ENCODE measurements at regions not wholly inside any gene's neighbourhood (a gene's known extent, or its start where the extent isn't known, plus 50 kb on each side); places are given as distances from the start of the nearest gene placed in this dataset.

- no peak overlapping the region for H3K14ac ChIP-seq (replicated peaks; ENCODE audit: low read depth, low read length)
- H3K23ac ChIP-seq (ENCODE audit: low read depth, low read length) = no peak overlapping the region
- H4K8ac ChIP-seq (ENCODE audit: low read depth in 2 of 2, low read length in 2 of 2) = no peak overlapping the region
- no peak overlapping the region for H2BK5ac ChIP-seq (ENCODE audit: low read depth, low read length, poor library complexity, severe bottlenecking)
- no TSS peak for BruUV-seq (replicated peaks)
- no peaks in the 10 kb centered on the region for H3K79me1 ChIP-seq (ENCODE audit: low read depth in 1 of 2, low read length in 2 of 2)
- no peak overlapping the region for H2AK5ac ChIP-seq (ENCODE audit: low read depth, low read length)
- no peak overlapping the region for H3K18ac ChIP-seq (ENCODE audit: low read depth, low read length)
- H3K27ac ChIP-seq (ENCODE audit: insufficient read depth, low read length) = no peak overlapping the region
- in situ Hi-C loops (cut with MboI; ENCODE audit: low sequenced_read_pairs) = no loop called here
- no peak overlapping the region for H3K4ac ChIP-seq (ENCODE audit: low read depth, low read length)
- H2BK120ac ChIP-seq (ENCODE audit: low read depth, low read length) = no peak overlapping the region
- H2AFZ ChIP-seq (replicated peaks; ENCODE audit: low read length, poor library complexity) = no peak overlapping the region
- H3K9me3 ChIP-seq (ENCODE audit: control insufficient read depth, insufficient read depth, low read length) = no peaks in the 10 kb centered on the region
- no peak overlapping the region for H3K4me2 ChIP-seq (ENCODE audit: low read depth, low read length)
- intact Hi-C loops (cut with micrococcal nuclease) = no loop called here
- dilution Hi-C loops (cut with HindIII; ENCODE audit: low sequenced_read_pairs, unreplicated experiment) = no loop called here
- no peak for DNase-seq
- H3K9ac ChIP-seq (ENCODE audit: low read depth, low read length) = no peak overlapping the region
- H3K4me3 ChIP-seq (ENCODE audit: insufficient read depth, low read depth, low read length) = no peak overlapping the region
- no peak overlapping the region for H4K5ac ChIP-seq (ENCODE audit: low read depth, low read length)
- no CpG with 5 or more reads among the region's 3 CpGs for WGBS, 2 experiments (ENCODE audit: extremely low coverage in 2 of 2, insufficient read length in 1 of 2)
- no peak overlapping the region for H2BK15ac ChIP-seq (ENCODE audit: low read depth, low read length)
- no peaks in the 10 kb centered on the region for H3K9me1 ChIP-seq (ENCODE audit: insufficient read depth, low read length)
- H2AK9ac ChIP-seq (replicated peaks; ENCODE audit: low read depth, low read length, poor library complexity) = no peak overlapping the region
- no peak overlapping the region for H3K56ac ChIP-seq (ENCODE audit: extremely low read depth, insufficient read depth, low read length)
- no peak overlapping the region for H2BK20ac ChIP-seq (ENCODE audit: low read depth, low read length)
- TF ChIP-seq RFX5 (IDR thresholded peaks at IDR 0.05; ENCODE audit: low read depth, low read length) (no peak), RCOR1 (IDR thresholded peaks at IDR 0.05; ENCODE audit: insufficient replicate concordance, low read length) (no peak), SMC3 (IDR thresholded peaks at IDR 0.05; ENCODE audit: low read depth, low read length) (no peak), RAD21 (IDR thresholded peaks at IDR 0.05; ENCODE audit: low read length) (no peak), BHLHE40 (IDR thresholded peaks at IDR 0.05; ENCODE audit: low read depth, low read length) (no peak), FOS (IDR thresholded peaks at IDR 0.05; ENCODE audit: low read depth, low read length) (no peak), ELK1 (IDR thresholded peaks at IDR 0.05; ENCODE audit: borderline replicate concordance, low read depth, low read length) (no peak), MAZ (IDR thresholded peaks at IDR 0.05; ENCODE audit: borderline replicate concordance, low read depth, low read length) (no peak), CHD1 (IDR thresholded peaks at IDR 0.05; ENCODE audit: low read depth, low read length) (no peak), MXI1 (IDR thresholded peaks at IDR 0.05; ENCODE audit: borderline replicate concordance, low read depth, low read length) (no peak), MAFK (IDR thresholded peaks at IDR 0.05; ENCODE audit: low read depth, low read length) (no peak), CEBPB (IDR thresholded peaks at IDR 0.05; ENCODE audit: low read depth, low read length) (no peak), POLR2A (IDR thresholded peaks at IDR 0.05; ENCODE audit: low read depth, low read length) (no peak), NFE2L2 (IDR thresholded peaks at IDR 0.05; ENCODE audit: low read depth, low read length) (no peak), CTCF (conservative IDR thresholded peaks at IDR 0.05; ENCODE audit: low read depth, low read length) (no peak)
- no peaks in the 10 kb centered on the region for H4K20me1 ChIP-seq (ENCODE audit: insufficient read depth, low read length)
- no peaks in the 10 kb centered on the region for H3K4me1 ChIP-seq (ENCODE audit: control insufficient read depth, insufficient read depth, low read length)
- no peaks in the 10 kb centered on the region for H3K36me3 ChIP-seq (ENCODE audit: control insufficient read depth, insufficient read depth, low read length)
- no peaks in the 10 kb centered on the region for H3K27me3 ChIP-seq (ENCODE audit: control insufficient read depth, insufficient read depth, low read length)
- POLR2A ChIA-PET (ENCODE audit: unreplicated experiment) = no interaction called here
- H4K91ac ChIP-seq (ENCODE audit: insufficient read depth, low read depth, low read length) = no peak overlapping the region
- no peak for ATAC-seq (ENCODE audit: low read depth)
- CTCF ChIA-PET = no interaction called here
Observed at GRCh38 chr5:121087560-121087959, 623.5 kb downstream of the PRR16 start.

Measured in IMR-90 (cell line).